HL-60/S4 (cell line): ENCODE measurements at regions not wholly inside any gene's neighbourhood (a gene's known extent, or its start where the extent isn't known, plus 50 kb on each side); places are given as distances from the start of the nearest gene placed in this dataset.

Experiments used
- in situ Hi-C: fragments of 300-500 bp; cut with MboI; formaldehyde crosslinking; loops from 2 replicates; pipeline ENCODE4 v1.14.3; 2022; ENCODE audit warnings: low sequenced_read_pairs

- in situ Hi-C loops = no loop called here
Measured at GRCh38 chr15:95994418-95994817, 336.1 kb upstream of the NR2F2 start.

- in situ Hi-C loops = no loop called here
Measured at GRCh38 chr15:95995375-95996168, 334.9 kb upstream of the NR2F2 start.

- in situ Hi-C loops = no loop called here
Measured at GRCh38 chr15:95996494-95996893, 334.0 kb upstream of the NR2F2 start.

DNA sequence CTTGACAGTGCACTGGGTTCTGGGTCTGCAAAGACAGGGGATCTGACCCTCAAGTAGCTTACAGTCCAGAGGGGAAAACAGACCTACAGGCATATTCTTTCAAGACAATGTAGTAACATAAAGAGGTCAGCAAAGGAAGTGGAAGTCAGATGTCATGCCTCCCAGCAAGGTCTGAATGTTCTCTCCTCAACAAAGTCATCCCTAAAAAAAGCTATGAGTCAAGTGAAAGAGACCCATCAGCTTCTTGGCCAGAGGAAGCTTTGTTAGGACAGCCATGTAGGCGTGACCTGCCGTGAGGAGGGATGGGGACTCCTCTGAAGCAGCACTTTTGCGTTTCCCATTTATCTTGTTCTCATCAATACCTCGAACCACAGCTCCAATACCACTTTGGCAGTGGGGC, 331.6 kb upstream of the NR2F2 start:
- in situ Hi-C loops = no loop called here

DNA sequence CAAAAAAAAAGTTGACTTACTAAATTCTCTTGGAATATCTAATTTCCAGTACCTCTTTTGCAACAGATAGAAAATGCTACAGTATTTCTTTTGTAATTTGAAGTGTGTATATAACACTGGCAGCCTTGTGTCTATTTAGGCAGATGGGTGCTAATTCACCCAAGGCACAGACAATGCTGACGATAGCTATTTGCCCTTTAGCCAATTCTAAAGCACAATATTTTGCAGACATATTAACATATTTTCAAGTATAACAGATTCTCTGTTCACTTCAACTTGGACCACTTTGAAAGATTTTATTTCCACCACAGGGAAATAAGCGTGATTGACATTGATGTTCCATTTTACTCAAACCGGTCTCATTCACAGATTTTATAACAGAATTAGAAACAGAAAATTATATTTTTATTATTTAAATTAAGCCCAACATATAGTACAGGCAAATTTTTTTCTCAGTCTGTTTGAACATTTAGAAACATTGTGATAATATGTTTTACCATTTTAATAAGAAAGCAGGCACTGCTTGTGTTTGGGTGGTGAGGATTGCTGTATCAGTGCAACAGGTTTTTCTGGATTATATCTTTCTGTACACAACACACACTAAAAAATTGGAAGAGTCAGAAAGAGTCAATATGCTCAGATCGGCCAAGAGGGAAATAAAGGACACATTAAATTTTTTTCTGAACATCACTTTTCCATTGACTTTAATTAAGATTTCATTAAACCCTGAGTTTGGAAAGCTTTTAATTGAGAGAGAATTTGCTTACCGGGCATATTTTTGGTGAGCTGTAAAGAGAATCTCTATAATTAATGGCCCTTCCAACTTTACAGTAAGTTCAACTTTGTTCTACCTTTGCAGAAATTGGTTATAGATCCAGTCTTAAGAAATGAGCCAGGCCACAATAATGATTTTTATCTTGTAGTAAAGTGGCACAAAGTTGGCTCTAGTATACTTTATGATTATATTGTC, 327.3 kb upstream of the NR2F2 start:
- in situ Hi-C loops = no loop called here

- in situ Hi-C loops = no loop called here
Measured at GRCh38 chr15:96005906-96006305, 324.6 kb upstream of the NR2F2 start.

DNA sequence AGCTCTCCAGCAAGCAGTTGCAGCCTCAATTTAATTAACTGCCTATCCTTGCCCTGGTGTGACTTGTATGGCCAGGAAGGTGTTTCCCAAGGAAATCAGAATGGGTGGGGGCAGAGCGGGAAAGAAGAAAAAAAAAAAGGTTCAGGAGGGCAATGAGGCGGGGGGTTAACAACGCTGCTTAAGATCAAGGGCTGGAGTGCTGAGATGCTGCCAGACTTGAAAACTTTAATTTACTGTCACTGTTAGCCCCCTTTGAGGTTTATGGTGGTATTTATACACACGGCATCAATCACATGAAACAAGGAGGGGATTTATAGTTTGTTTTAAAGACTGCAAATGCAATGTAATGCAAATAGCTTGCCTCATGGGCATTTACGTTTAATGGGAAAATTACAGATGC, 319.4 kb upstream of the NR2F2 start:
- in situ Hi-C loops = no loop called here

DNA sequence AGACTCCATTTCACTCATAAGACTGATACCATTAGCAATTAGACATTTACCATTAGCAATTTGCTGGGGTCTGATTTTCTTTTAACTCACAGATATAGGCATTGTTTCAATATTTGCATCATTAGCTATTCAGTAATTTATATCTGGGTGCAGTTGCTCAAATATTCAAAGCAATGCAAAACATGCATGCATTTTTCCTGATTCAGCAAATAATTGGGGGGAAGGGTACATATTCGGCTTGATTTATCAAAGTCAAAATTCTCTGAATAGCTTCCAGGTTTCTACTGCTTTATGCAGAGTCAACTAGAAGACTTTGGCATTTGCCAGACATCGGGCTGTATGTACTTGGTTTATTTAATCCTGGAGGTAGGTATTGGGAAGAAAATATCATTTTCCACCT, 315.6 kb upstream of the NR2F2 start:
- in situ Hi-C loops = no loop called here

GRCh38 chr15:96019114-96019513, 311.4 kb upstream of the NR2F2 start:
- in situ Hi-C loops = no loop called here

DNA sequence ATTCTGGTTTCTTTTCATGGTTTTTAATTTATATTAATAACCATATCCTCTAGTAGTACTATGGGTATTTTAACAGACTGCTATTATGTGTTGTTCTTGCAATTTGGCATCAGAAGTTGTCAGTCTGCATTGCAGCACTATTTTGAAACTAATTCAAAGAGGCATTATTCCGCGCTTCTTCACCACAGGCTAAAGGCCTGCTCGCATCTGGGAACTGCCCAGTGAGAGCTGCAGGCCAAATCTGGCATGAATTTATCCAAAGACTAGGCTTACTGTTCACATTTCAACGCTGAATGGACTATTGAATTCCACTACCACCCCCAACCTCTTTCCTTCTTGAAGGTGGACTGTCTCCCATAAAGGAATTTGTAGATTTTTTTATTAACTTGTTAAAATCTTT, 310.4 kb upstream of the NR2F2 start:
- in situ Hi-C loops = no loop called here

DNA sequence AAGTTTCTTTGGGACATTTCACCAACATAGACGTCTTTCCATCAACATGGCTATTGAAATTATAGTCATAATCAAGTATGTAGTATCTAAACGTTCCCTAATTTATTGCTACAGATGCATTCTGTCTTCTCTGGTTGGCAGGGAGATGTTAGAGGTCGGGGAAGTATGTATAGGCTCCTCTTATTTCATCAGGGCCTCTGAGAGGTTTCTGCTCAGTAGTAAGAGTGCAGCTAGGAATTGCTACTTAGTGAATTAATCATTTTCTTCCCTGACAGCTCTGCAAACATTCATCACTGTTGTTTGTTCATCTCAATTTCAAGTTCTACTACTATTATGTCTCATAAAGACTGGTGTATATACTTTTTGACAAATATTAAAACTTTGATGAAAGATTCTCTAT, 309.7 kb upstream of the NR2F2 start:
- in situ Hi-C loops = no loop called here

DNA sequence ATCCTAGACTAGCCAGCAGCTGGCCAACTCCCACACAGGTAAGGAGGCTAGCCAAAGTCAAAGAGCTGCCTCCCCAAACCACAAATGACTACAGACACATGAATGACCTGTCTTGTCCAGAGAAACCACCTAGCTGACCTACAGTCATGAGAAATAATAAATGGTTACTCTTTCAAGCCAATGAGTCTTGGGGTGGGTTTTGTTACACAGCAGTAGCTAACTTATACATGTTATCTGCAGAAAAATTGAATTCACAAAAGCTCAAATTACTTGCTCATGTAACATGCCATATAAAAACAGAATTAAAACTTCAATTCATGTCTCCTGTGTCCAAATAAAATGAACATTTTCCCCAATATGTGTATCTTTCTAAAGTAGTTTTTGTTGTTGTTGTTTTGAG, 307.4 kb upstream of the NR2F2 start:
- in situ Hi-C loops = no loop called here

- in situ Hi-C loops = no loop called here
Measured at GRCh38 chr15:96027501-96027900, 303.0 kb upstream of the NR2F2 start.

GRCh38 chr15:96028620-96029019, 301.9 kb upstream of the NR2F2 start:
- in situ Hi-C loops = no loop called here

DNA sequence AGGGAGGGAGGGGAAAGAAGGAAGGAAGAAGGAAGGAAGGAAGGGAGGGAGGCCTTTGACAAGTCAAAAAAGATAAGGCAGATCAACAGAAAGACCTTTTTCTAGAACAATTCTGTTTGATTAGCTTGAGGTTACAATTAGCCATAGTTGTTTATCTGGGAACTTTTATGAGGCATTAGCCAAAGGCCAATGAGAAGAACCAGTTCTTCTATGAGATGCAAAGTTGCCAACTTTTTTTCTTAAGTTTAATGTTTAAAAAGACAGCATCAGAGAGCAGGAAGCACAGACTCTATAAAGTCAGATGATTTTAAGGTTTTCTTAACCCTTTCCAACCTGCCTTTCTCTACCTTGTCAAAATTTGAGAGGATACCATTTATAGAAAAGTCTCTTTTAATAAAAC, 301.3 kb upstream of the NR2F2 start:
- in situ Hi-C loops = no loop called here

DNA sequence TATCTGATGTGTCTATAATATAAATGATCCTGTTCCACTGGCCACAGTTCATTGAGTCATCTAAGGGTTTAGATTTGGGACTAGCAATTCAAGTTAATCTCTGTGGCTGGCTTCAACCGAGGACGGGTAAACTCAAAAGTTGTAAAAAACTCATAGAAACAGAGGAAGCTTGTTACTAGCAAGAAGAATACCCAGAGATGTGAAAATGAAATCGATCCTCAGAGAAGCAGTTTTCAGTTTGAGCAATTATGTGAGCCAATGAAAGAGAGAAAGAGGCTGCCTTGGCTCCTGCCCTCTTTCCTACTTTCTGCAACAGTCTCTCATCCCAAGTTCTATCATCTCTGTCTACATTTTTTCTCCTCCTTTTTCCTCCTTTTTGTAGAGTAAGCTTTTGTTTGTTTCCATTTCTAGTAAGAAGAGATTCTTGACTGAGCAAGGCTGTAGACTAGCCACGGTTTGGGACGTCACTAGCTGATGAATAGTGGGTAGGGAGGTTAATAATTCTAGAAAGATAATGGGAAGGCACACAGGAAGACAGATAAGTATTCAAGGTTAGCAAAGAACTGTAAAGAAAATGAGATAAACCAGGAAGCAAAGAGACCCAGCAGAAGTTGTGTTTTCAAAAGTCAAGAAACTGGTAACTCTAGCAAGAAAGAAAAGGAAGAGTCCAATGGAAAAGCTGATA, 298.9 kb upstream of the NR2F2 start:
- in situ Hi-C loops = no loop called here

- in situ Hi-C loops = no loop called here
Measured at GRCh38 chr15:96035091-96035490, 295.4 kb upstream of the NR2F2 start.

DNA sequence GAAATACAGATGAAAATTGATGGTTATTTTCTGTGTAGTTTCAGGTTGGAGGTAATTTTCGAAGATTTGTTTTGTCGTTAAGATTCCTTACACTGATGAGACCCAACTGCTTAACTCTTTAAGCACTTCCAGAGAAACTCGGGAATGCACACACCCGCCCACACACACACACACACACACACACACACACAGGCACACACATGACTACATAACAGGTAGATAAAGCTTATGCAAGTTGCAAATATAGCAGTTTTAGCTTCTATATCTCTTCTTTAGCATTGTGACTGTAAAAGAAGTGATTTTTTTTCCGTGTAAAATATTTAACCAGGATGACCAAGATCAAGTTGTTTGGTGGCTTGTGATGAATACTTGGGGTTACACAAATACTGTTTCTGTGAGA, 294.9 kb upstream of the NR2F2 start:
- in situ Hi-C loops = no loop called here

GRCh38 chr15:96037584-96037983, 292.9 kb upstream of the NR2F2 start:
- in situ Hi-C loops = no loop called here

GRCh38 chr15:96038131-96038530, 292.4 kb upstream of the NR2F2 start:
- in situ Hi-C loops = no loop called here

- in situ Hi-C loops = no loop called here
Measured at GRCh38 chr15:96038650-96039049, 291.9 kb upstream of the NR2F2 start.
